ENCODE measurements at regions not wholly inside any gene's neighbourhood (a gene's known extent, or its start where the extent isn't known, plus 50 kb on each side); places are given as distances from the start of the nearest gene placed in this dataset.
"Not testable (repeated sequence)": the region's sequence is repeated elsewhere in the genome, so short reads cannot be mapped to it uniquely, and the experiment has no call there.

DNA sequence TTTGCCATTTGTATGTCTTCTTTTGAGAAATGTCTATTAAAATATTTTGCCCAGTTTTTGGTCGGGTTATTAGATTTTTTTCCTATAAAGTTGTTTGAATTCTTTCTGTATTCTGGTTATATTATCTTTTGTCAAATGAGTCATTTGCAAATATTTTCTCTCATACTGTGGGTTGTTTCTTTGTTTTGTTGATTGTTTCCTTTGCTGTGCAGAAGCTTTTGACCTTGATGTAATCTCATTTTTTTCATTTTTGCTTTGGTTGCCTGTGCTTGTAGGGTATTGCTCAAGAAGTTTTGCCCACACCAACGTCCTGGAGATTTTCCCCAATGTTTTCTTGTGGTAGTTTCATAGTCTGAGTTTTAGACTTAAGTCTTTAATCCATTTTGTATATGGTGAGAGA is 245.7 kb downstream of the ADCYAP1 start:
- no peak for DNase-seq

DNA sequence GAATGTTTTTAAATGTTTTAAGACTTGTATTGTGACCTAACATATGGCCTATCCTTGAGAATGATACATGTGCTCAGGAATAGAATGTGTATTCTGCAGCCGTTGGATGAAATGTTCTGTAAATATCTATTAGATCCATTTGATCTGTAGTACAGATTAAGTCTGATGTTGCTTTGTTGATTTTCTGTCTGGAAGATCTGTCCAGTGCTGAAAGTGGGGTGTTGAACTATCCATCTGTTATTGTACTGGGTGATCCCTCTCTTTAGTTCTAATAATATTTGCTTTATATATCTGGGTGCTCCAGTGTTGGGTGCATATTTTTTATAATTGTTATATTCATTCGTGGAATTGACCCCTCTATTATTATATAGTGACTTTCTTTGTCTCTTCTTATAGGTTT is 248.3 kb downstream of the ADCYAP1 start:
- DNase-seq = not testable (repeated sequence)

DNA sequence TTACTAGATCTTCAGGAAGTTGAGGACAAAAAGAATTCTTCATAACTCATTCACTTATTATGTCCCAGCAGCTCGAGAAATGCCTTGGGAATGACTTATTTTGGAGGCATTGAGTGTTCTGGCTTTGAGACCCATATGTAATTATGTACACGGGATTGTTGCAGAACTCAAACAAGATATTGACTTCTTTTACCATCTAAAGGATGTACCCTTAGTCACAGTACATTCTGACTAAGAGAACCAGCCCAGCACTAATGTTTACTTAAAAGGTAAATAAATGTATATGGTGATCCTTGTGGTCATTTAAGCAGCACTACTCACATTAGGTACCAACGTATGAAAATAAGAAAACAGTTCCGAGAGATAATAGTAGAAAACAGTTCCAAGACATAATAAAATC is 268.9 kb downstream of the ADCYAP1 start:
- no peak for DNase-seq

DNA sequence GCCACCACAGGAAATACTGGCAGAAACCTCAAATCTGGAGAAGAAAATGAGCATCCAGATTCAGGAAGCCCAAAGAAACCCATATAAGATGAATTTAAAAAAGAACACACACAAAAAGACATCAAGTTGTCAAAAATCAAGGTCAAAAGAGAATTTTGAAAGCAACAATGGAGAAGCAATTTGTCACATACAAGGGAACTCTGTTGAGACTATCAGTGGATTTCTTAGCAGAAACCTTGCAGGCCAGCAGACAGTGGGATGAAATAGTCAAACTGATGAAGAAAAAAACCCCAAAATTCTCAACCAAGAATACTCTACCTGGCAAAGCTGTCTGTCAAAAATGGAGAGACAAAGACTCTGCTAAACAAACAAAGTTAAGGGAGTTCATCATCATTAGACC is 272.6 kb downstream of the ADCYAP1 start:
- no peak for DNase-seq

DNA sequence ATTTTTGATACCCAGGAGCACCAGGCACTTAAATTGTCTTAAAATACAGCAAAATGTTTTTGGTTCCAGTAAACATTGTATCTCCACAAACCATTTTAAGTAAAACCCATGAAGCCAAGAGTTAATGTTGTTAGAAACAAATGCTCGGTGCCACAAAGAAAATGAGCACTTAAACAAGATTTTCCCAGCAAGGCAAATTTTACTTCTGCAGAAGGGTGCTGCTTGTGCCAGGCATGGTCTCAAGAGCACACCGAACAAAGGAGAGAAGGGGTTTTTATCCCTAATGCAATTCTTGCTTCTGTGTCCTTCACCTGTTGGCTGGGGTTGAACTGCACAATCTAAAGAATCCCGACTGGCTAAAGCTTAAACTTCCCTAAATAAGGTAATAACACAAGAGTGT is 286.7 kb downstream of the ADCYAP1 start:
- DNase-seq = no peak

DNA sequence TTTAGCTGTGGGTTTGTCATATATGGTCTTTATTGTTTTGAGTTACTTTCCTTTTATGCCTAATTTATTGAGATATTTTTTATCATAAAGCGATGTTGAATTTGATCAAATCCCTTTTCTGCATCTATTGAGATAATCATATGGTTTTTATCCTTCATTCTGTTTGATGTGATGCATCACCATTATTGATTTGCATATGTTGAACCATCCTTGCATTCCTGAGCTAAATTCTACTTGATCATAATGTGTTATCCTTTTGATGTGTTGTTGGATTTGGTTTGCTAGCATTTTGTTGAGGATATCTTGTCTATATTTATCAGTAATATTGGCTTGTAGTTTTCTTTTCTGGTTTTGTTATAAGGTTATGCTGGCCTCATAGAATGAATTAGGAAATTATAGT is 308.5 kb downstream of the ADCYAP1 start:
- no peak for DNase-seq

DNA sequence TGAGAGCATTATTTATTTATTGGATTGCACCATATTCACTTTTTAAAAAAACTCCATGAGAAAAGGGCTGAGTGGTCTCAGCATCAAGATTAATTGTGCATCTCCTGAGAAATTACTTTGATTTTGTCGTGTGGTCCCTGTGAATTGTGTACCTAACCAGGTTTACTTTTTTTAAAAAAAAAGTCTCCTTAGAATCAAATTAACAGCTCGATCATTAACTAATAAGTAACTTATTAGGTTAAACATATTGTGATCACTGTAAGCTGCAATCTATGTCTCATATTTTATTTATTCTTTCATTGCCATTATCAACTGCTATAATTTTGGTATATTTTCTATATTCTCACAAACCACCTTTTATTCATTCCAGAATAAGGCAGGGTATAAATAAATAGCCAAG is 318.2 kb downstream of the ADCYAP1 start:
- DNase-seq = no peak

DNA sequence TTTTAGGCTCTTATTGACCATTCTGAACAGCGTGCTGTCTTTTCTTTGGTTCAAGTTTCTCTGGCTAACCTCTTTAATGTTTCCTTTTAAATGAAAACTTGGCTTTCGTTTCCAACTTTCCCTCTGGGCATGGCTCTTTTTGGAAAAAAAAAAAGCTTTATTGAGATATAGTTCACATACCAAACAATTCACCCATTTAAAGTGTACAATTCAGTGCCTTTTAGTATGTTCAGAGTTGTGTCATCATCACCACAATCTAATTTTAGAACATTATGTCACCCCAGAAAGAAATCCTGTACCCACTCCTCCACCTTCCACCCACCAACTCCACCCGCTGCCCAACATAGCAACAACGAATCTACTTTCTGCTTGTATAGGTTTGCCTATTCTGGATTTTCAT is 322.4 kb downstream of the ADCYAP1 start:
- no peak for DNase-seq

DNA sequence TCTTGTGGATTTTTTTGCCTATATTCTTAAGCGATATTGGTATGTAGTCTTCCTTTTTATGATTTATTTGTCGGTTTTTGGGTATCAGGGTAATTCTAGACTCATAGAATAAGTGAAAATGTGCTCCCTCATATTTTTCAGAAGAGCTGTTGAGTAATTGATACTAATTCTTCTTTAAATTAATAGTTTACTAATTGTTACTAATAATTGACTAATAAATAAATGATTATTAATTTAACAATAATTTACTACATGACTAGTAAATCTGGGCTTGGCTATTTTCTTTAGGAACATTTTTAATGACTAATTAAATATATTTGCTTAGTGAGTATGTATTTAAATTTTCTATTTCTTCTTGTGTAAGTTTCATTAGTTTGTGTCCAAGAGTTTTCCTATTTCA is 325.0 kb downstream of the ADCYAP1 start:
- no peak for DNase-seq

DNA sequence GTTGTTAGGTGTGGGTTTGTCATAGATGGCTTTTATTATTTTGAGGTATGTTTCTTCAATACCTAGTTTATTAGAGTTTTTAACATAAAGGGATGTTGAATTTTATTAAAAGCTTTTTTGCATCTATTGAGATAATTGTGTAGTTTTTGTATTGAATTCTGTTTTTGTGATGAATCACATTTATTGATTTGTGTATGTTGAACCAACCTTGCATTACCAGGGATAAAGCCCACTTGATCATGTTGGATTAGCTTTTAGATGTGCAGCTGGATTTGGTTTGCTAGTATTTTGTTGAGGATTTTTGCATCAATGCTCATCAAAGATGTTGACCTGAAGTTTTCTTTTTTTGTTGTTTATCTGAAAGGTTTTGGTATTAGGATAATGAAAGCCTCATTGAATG is 328.2 kb downstream of the ADCYAP1 start:
- DNase-seq = no peak

DNA sequence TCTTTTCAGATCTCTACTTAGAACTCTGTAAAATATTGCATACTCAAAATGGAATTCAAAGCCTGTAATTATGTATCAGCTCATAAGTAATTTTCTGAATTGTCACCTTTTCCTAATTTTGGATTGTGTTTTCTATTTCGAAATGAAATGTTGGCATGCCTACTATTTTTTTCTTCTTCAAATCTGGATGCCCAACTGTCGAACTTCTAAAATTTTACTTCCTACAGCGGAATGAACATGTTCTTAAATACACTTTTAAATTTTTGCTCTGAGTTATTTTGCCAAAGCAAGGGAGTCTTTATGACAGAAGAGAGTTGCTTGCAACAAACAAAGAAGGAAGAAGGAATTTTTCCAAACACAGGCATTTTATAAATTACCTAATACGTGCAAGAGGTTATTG is 336.0 kb downstream of the ADCYAP1 start:
- DNase-seq = no peak

DNA sequence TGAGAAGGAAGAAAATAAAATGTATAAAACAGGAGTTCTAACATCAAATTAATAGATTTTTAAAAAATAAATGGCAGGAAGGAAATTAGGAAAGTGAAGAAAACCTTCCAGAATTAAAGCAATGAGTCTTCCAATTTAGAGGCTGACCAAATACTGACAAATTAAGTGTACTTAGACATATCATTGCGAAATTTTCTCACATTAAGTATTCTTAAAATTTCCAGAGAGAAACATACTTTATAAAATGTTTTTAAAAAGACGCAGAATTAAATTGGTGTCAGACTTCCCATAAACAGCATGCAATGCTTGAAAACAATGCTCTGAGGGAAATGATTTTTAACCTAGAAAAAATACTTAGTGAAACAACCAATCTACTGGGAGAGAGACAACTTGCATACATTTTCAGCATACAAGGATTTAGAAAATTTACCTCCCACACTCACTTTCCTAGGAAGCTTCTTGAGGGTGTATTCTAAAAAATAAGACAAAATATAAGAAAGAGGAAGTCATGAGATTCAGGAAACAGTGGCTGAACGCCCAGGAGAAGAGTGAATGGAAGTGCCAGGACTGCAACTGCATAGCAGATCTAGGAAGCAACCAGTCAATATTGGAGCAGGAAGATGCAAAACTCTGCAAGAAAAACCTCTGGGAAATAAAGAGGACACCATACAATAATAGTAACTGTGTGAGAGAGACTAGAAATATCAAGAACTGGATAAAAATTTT is 339.9 kb downstream of the ADCYAP1 start:
- DNase-seq = no peak

DNA sequence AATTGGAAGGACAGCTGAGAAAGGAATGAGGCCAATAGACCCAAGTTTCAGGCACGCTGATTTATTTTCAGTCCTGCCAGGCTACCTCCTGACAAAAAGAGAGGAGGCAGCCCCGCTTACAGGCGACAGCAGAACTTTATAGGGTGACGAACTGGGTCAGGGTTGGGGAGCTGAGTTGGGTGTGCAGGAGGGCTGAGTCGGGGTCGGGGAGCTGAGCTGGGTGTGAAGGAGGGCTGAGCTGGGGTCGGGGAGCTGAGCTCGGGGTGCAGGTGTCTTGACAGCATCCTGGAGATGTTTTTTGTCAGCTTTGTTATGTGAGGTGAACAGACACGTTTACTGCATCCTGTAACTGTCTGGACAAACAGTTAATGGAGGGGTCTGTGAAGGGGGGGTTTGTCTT is 342.2 kb downstream of the ADCYAP1 start:
- no peak for DNase-seq

DNA sequence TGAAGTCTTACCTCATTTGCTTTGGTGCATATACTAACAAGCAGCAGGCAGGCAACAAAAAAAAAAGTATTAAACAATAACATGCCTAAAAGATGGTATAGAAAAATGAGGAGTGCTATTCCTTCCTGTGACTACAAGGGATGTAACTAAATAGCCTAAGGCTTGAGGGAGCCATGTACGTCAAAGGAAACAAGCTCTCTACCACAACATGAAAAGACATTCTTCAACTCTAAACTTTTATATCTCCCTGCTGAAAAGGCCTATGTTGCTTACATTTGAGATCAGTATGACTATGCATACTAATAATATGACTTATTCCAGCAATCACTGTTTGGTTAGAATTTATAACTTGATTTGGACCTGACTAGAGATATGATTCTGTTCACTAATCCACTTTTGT is 347.9 kb downstream of the ADCYAP1 start:
- DNase-seq = peak; percentile 2

DNA sequence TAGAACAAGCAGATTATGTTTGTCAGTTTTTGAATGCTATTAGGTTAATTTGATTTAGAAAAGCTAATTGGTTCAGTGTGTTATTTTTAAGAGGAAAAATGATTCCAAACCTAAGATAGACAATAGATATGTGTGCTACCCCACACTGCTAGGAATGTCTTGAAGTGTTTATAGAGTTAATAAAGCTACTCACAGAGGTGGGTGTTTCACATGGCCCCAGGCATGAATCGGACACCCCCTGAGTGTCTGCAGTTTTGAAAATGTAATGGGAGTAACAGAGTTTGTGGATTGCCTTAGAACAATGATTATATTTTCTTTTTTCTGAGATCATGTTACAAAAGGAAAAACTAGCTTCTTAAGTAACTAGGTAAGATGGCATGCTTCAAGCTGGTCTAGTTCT is 348.3 kb downstream of the ADCYAP1 start:
- DNase-seq = peak; percentile 1

DNA sequence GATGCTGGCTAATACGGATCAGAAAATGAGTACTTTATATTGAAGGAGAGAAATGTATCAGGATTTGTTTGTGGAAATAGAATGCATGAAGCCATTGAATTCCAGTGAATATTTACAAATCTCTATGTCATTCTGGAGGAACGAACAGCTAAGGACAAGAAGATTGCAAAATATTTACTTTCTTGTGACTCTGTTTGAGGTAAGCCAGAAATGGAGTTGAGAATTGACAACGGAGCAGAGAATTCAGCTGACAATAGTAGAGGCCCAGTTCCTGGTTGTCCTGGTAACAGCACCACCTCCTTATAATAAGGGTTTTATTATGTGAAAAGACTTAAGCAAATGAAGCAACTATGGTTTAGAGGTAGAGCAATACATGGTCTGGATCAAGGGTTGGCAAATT is 349.2 kb downstream of the ADCYAP1 start:
- DNase-seq = no peak

DNA sequence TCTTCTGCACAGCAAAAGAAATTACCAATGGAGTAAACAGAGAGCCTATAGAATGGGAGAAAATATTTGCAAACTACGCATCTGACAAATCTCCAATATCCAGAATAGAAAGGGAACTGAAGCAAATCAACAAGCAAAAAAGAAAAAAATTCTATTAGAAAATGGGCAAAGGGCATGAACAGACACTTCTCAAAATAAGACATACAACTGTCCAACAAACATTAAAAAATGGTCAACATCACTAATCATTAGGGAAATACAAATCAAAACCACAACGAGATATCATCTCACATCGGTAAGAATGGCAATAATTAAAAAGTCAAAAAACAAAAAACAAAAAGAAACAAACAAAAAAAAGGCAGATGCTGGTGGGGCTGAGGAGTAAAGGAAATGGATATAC is 356.4 kb downstream of the ADCYAP1 start:
- no peak for DNase-seq

DNA sequence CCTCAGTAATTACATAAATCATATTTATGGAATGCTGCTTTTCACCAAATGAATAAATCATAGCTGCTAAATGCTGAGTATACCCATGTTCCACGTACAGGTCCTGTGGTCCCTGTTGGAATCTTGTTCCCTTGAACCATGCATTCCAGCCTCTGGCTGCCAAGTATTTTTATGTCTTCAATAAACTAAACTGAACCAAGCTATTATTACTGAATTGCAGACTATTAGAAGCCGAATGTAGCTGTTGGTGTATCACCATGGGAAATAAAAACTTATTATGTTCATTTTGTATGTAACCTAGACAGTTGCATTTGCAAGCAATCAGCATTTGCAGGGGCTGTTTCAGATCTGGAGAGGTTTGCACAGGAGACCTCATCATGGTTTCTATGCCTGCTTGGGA is 362.4 kb downstream of the ADCYAP1 start:
- no peak for DNase-seq

DNA sequence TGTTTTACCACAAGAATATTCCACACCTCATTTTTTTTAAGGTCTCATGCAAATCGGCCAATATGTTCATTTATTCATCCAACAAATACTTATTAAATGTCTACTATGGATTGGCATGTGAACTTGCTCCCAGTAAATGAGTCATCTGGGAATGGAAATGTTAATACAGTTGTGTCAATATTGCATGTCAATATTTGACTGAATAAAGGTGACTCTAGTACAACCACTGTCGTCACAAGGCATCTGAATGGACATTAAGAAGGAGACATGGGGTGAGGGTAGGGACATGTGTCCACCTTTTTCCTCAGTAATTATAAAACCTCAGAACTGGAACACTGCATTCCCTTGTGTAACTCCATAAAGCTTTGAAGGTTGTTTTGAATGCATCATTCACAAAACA is 365.4 kb downstream of the ADCYAP1 start:
- no peak for DNase-seq

DNA sequence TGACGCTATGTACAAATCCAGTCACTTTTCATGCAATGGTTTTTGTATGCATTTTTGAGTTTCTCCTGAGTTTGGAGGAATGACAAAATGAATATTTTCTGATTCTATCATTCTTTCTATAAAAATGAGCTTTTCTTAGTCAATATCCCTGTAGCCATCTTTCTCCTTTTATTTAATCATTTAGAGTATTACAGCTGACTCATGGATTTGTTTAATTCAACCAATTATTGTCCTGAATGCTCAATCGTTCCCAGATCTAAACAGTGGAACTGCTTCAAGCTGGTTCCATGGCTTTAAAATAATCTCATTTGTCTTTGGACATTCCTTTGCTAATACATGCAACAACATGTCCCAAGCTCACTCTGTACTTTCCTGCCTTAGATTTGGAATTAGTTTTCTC is 368.8 kb downstream of the ADCYAP1 start:
- DNase-seq = no peak

DNA sequence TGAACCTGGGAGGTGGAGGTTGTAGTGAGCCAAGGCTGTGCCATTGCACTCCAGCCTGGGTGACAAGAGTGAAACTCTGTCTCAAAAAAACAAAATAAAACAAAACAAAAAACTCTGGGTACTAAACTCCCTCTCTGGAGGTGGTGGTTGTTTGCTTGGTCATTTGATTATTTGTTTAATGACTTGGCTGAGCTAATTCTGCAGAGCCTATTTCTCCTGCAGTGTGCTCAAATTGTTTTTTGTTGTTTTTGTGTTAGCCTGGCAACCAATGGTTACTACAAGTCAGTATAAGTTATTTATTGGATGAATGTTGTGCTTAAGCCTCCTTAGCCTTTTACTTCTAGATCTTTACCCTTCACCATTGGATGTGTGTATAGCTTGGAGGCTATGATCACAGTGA is 387.5 kb downstream of the ADCYAP1 start:
- DNase-seq = no peak

DNA sequence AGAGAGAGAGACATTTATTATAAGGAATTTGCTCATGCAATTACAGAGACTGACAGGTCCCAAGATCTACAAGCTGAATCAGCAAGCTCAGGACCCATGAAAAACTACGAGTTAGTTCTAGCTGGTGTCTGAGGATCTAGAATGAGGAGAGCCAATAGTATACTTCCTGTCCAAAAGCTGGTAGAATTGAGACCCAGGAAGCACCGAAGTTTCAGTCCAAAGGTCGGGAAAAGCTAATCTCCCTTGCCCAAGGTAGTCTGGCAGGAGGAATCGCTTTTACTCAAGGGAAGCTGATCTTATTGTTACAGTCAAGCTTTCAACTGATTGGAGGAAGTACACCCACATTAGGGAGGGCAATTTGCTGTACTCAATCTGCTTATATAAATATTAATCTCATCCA is 389.6 kb downstream of the ADCYAP1 start:
- no peak for DNase-seq

DNA sequence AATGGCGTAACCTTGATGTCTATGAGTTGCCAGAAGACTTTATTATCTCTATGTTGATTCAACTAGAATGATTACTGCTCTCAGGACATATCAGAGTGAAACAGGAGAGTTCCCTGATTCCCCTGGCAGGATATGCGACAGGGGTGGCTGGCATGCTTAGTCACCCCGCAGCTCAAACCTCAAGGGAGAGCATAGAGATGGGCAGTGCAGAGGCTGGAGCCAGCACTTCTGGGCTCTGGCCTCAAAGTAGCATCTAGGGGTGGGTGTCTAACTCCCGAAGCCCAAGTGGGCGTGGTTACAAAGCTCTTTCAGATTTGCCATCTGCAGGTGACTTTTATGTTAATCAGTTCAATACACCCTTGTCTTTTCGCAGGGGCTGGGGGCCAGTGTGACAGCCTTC is 391.6 kb downstream of the ADCYAP1 start:
- no peak for DNase-seq

DNA sequence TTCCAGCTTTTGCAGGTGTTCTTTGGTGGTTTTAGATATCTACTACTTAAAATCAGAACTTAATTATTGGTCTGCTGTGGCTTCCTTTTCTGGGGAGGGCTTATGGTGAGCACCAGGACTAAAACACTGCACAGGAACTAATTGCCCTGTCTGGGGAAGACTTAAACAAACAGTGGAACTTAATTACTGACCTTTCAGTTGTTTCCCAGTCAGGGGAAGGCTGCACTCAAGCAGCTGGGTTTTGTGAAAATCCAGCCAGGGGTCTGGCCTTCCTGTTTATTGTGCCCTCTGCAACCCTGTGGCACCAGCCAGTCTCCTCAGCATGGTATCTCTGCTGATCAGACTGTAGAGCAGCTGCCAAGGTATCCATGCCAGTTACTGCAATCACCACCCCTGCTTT is 398.2 kb downstream of the ADCYAP1 start:
- DNase-seq = no peak

DNA sequence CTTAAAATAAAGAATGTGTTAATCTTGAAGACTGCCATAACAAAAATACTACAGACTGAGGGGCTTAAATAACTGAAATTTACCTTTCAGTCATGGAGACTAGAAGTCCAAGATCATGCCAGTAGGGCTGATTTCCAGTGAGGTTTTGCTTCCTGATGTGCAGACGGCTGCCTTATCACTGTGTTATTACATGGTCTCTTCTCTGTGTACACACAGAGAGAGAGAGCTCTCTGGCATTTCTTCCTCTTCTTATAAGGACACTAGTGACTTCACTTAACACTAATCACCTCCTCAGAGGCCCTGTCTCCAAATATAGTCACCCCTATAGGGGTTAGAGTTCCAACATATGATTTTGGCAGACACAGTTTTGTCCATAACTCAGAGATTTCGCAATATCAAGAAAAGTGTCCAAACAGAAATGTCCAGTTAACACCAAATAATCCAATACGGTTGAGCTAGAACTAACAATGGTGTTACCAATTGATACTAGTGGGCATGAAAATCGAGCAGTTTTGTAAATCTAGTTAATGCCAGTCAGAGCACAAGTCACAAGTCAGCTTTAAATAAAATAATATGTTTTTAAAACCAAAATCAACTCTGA is 399.8 kb downstream of the ADCYAP1 start:
- DNase-seq = no peak

Measured in eye (tissue), 1 donor.